ENCODE measurements at regions not wholly inside any gene's neighbourhood (a gene's known extent, or its start where the extent isn't known, plus 50 kb on each side); places are given as distances from the start of the nearest gene placed in this dataset.

DNA sequence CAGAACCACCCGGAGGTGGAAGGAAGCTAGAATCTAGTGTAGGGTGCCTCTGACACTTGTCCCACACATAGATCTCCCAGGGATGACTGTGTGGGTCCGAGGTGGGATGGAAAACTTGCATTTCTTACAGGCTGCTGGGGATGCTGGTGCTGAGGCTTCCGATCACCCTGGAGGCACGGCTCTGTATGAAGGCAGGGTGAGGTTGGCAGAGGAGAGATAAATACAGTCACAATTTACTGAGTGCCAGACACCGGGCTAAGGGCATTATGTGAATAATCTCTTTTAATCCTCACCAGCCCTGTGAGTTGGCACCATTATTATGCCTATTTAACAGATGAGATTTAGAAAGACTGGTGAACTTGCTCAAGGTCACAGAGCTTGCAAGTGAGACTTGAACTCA is 250.2 kb upstream of the RREB1 start:
- TF ChIP-seq, protein P1, sequence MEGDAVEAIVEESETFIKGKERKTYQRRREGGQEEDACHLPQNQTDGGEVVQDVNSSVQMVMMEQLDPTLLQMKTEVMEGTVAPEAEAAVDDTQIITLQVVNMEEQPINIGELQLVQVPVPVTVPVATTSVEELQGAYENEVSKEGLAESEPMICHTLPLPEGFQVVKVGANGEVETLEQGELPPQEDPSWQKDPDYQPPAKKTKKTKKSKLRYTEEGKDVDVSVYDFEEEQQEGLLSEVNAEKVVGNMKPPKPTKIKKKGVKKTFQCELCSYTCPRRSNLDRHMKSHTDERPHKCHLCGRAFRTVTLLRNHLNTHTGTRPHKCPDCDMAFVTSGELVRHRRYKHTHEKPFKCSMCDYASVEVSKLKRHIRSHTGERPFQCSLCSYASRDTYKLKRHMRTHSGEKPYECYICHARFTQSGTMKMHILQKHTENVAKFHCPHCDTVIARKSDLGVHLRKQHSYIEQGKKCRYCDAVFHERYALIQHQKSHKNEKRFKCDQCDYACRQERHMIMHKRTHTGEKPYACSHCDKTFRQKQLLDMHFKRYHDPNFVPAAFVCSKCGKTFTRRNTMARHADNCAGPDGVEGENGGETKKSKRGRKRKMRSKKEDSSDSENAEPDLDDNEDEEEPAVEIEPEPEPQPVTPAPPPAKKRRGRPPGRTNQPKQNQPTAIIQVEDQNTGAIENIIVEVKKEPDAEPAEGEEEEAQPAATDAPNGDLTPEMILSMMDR (IDR thresholded peaks at IDR 0.05), result no peak
- TF ChIP-seq EP300 (IDR thresholded peaks at IDR 0.05; ENCODE audit: borderline replicate concordance in 1 of 2, low read depth in 1 of 2, low read length in 1 of 2) (no peak), GATA2 (CRISPR knock-in tag; IDR thresholded peaks at IDR 0.05) (no peak), POLR2AphosphoS5 (IDR thresholded peaks at IDR 0.05; ENCODE audit: low read depth, low read length) (no peak), EZH2phosphoT487 (IDR thresholded peaks at IDR 0.05; ENCODE audit: borderline replicate concordance, low read depth) (no peak)

Data from SK-N-SH (cell line).